KG1 (cell line): ENCODE measurements at regions not wholly inside any gene's neighbourhood (a gene's known extent, or its start where the extent isn't known, plus 50 kb on each side); places are given as distances from the start of the nearest gene placed in this dataset.

Experiments used
- DNase-seq: peaks from one replicate; lab custom pipeline; 2025; lab: John Stamatoyannopoulos, UW

DNA sequence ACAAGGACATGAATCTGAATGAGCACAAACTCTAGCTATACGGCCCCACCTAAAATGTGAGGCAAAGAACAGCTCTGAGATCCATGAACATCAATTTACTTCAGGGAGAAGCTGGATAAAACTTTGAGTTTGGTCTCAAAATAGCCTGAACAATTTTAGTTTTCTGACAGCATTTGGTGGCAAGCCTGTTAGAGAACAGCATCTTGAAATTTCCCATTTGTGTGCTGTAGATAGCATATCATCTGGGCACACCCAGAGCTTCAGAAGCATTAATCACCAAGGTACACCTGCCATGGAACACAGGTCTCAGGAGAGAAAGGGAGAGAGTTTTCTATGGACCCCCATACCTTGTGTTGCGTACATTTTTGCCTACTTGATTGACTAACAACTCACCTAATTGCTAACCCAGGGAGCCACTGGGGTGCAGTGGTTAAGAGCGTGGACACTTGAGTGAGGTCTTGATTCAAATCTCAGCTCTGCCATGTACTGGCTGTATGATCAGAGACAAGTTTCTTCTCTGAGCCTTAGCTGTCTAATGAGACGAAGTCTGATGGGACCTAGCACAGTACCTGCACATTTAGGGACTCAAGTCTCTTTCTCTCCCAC lies 264.9 kb downstream of the PIK3R1 start:
- DNase-seq = no peak

DNA sequence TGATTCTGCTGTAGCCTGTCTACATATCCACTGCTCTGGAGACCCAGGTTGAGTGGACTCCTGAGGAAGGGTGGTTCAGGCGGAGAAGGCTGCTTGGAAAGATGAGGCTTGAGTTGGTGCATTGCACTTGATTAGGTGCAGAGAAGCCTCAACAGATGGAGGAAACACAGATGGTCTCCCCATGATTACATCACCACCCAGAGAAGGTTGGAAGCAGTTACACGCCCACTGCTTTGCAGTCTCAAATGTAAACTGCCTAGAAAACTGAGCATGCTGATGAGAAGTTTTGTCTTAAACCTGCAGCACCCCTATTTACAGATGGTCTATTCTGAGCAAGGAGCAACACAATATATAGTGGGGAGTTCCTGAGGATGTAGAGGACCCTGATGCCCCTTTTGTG lies 266.6 kb downstream of the PIK3R1 start:
- DNase-seq = no peak

DNA sequence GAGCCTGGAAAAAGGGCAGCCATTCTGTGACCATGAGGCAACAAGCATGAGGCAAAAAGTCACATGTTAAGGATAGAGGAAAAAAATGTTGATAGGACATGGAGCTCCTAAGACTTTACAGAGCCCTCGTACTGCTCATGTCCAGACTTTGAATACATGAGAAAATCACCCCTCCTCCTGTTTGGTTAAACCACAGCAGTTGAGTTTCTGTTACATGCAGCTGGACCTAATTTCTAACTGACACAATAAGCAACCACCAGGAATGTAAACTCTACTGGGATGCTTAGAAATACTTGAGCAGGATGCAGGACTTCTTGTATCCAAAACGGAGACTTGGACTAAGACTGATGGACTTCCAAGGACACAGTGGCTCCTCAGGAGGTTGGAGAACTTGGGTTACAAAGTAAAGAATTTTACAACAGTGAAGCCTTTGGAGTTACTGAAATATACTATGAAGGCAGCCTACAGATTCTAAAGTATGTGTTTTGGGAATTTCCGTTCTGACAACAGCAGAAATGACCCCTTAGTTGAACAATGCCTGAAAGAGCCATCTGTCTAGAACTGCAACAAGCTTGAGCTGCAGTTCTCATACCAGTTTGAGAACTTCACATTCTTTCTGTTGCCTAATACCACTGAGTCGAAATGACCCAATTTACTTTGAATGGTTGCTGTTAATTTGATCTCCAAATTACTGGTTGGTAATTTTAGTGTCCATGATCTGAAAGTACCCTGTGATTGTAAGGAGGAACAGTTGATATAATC lies 268.9 kb downstream of the PIK3R1 start:
- no peak for DNase-seq

DNA sequence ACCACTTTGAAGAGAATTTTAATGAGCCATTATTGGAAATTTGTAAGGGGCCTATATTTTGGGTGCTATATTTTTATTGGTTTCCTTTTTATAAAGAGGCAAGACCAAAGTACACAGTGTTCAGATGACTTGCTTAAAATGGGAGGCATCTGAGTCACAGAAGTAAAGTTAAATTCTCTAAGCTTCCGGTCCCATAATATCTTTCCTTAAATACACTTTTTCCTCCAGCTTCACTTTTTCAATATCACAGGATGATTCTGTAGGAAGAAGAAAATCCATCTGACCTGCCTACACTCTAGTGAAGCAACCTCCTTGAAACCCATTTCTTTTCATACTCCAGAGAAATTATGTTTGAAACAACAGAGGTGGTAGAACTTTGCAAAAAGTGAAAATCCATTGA lies 274.0 kb downstream of the PIK3R1 start:
- no peak for DNase-seq

DNA sequence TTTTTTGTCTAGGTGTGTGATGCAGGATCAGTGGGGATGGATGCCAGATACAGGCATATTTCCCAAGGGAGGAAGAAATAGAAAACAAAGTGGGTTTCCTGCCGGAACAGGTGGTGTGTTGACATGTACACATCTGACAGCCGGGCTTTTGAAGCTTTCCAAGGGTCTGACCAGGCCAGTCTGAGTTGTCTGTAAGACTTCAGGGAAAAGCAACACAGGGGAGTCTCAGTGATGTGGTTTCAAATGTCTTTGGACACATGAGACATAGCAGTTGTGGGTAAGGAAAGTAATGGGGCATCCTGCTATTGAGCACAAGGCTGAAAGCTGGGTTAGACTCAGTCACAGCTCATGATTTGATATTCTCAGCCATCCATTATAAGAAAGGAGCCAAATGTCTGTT lies 274.9 kb downstream of the PIK3R1 start:
- DNase-seq = no peak

DNA sequence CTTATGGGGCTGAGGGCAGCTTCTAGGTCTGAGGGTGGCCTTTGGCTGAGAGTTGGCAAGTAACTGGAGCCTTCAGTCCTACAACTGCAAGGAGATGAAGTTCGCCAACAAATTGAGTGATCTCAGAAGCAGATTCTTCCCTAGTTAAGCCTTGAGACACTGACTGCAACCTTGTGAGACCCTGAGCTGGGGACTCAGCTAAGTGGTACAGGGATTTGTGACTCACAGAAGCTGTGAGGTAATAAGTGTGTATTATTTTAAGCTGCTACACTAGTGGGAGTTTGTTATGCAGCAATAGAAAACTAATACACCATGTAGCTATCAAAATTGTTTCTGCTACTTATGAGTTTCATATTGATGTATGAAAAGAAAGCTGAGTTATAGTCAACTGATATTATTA lies 279.2 kb downstream of the PIK3R1 start:
- no peak for DNase-seq

DNA sequence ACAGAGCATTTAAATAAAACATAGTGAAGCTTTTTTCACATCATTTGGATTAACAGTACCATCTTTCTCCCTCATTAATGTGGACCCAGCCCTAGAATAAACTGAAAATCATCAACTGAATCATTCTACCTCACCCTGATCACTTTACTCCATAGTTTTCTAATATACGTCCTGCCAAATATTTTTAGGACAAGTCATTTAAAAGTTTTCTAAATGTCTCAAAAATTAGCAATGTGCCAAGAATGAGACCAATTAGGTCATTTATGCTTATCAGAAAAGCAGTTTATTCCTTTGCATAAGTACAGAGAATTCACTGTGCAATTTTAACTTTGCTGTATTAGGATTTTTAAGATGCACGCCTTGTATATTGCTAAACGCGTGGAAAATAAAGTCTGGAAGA lies 284.4 kb downstream of the PIK3R1 start:
- no peak for DNase-seq

DNA sequence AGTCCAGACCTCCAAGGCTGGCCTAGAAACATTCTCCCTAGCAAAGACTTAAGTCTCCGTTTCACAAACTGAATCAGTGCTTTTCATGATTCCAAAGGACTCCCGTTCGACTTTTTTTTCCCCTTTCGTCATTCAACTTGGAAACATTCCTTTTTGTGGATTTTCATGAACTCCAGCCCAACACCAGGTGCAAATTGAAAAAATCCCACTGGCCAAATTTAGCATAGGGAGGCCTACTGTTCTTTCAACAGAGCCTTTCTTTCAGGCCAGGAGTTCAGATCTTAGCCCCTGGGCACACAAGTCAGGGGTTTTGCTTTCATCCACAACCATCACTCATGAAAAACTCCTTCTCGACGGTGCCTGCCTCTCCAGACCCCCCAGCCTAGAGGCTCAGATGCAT lies 285.3 kb downstream of the PIK3R1 start:
- DNase-seq = no peak

DNA sequence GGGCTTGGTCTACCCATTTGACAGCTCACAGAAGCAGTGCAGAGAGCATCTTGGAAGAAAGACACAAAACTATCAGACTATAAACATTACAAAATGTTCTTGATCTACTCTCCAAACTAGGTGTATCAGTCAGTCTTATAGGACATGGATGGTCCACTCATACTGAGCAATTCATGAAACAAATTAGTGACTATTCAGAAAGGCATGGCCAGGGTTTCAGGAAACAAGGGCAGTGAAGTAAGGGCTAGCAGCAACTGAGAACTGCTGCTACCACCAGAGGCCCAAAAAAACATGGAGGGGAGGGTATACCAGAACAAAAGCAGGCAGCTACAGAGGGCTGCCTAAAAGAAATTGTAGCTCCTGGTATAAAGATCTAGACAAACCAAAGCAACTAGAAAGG lies 287.0 kb downstream of the PIK3R1 start:
- no peak for DNase-seq

DNA sequence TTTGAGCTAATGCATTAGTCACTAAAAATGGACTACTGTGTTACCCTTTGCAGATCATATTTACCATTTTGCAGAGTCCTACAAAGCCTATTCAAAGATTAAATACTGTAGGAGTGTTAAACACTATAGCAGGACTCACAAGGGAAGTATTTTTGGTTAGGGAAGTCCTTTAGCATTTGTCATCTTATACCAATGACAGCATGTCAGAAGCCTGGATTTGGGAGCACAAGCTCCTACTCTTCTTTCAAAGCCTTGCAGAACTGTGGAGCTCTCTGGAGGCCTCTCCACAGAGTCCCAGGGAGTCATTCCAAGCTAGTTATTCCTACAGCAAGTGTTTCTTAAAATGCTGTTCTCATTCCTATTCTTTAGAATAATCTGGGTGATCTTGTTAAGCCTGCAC lies 288.8 kb downstream of the PIK3R1 start:
- DNase-seq = no peak

DNA sequence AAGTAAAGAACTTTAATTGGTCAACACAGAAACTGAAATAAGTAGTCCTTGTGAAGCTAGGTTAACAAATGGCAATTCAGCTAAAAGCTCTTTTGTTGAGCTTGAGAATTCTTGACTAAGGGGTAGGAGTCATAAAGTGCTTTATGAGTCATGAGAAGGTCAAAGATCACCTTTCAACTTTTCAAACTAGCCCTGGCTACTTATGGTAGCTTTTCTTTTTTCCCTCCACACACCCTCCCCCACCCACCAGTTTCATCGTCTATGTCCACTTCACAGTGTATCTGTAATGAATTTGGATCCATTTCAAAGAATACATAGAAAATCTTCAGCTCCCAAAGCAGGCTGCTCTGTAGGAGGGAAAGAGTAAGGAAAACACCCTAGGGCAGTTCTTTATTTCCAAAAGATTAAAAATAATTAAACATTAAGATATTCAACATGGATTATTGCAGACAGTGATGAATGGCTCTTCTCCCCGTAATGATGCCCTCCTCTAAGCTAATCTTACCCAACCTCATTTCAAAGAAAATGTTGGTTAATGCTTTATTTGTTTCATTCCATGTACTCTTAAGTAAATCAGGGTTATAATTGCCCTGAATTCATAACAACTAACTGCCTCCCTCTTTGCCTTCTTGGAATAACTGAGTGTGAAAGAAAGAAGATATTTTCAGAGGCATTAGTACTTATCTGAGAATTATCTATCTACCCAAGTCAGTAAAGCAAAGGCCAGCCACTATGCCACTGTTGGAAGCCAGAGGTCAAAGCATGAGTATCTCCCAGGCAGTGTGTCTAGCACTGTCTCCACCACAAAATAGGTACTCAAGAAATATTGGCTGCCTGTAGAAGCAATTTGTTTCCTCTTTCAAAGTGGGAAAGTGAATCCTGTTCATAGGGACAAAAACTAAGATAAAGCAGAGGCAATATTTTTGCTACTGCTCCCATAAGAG lies 290.6 kb downstream of the PIK3R1 start:
- DNase-seq = no peak

DNA sequence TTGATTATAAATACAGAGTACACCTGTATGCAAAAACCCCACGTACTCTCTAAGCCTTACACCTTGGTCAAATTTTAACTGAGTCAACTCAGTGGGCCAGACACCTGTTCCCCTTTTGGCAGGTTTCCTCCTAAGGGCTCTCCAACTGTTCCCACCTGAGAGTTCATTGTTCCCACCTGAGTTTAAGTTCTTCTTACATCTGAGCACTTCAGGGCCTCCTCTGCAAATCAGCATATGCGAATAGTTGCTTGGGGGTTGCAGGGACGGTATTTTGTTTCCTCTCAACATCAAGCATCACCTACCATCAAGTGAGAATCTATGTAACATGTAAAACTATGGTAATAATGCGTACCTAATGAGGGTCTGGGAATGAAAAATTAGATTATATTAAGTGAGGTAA lies 300.0 kb downstream of the PIK3R1 start:
- no peak for DNase-seq

DNA sequence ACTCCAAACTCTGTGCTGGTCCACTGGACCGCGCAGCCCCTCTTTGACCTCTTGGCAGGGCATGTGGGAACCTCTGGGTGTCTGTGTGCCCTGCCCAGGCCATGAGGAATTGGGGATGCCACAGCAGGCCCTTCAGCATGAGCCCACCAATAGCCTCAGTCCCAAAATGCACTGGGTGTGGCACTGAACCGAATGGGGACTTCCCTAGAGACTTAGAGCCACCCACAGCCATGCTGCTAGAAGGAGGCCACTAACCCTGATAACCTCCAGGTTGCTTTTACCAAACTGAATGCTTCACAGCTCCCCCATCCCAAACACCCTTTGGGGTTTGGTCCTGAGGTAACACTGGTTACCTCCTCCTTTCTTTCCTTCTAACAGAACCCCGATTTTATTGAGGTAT lies 302.7 kb downstream of the PIK3R1 start:
- no peak for DNase-seq

DNA sequence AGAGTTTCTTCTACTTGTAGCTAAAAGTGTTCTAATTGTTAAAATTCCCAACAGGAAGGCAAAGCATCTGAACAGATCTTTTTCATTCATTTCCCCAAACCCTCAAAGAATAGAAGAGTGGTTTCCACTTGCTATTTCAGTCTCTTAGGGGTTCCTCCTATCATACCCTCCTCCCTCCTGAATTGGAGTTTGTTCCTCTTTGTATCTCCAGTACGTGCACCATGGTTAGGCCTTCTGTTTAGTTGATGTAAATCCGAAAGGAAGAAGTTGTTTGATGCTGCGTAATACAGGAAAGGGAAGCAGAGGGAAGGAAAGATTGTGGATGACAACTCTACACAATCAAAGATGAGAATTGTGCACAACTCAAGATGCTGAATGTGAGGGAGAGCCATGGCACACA lies 303.6 kb downstream of the PIK3R1 start:
- peak; percentile 37 for DNase-seq

DNA sequence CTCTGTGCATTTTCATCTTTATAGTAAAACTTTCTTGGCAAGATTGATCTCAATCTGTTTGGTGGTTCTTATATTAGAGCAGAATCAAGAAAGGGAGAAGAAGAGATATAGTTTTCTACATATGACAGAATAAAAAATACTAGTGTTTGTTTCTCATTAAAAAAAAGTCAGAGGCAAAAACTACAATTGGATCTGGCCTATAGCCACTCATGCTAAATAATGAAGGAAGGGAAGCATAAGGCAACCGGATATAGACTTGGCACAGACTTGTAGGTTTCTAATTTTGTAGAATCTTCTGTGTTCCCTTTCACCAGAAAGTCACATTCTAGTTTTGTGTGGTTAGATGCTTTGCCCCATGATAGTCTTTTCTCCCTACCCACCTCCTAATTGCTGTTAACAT lies 306.2 kb downstream of the PIK3R1 start:
- DNase-seq = no peak

DNA sequence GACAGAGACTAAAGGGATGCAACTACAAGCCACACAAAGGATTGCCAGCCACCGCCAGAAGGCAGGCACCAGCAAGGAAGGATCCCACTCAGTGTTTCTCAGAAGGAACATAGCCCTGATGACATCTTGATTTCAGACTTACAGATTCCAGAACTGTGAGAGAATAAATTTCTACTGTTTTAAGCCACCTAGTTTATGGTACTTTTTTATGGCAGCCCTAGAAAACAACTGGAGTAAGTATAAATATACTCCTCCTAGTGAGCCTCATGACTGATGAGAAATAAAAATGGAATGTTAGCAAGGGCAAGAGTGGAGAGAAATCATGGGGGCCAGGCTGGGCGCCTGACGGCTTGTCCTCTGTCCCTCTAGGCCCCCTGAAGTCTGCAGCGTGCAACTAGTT lies 307.3 kb downstream of the PIK3R1 start:
- no peak for DNase-seq

DNA sequence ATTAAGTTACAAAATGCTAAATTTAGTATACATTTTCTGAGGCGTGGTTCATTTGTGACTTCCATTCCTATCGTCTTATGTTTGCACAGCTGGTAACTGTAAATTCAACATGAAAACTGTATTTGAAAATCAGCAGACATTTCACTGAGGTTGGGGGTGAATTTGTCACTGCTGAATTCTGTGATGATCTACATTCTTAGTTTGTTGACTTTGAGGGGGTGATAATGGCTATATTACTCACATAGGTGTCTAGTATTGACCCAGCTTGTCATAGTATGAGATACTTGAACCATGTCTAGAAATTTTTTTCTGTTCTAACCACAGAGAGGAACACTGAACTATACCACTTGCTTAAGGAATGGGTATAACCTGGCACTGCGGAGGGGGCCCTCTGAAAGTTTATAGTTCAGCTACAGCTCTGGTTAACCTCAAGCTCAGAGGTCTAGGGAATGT lies 313.3 kb downstream of the PIK3R1 start:
- DNase-seq = no peak

DNA sequence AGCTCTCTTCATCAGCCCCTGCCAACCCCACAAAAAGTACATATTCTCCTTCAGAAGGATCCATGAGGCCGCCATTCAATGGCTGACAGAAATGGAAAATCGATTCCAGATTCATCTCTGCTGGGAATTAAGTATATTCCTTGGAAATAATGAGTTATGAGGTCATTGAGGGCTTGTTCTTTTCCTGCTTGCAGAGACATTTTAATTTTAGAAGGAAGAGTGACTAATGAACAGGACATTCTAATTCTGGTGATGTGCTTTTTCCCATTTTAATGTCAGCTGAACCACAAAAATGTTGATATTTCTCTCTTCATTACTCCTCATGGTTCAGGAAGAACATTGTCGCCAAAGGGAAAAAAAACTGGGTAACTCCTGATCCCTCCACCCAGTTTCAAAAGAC lies 314.0 kb downstream of the PIK3R1 start:
- DNase-seq = no peak

DNA sequence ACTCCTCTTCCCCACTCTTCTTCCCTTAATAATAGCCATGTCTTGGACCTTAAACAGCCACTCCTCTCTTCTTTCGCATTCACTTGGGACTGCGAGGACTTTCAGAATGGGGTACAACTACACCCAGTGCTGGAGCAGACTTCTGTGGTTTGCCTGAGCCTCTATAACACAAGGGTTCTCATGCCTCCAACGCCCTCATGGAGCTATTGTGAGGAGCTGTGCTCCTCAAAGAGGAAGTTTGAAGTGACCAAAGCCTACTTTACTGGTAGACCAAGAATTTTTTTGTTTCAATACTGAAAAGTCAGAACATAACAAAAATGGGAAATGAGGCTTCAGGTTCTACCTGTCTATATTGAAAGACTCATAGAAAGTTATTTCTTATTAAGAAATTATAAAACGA lies 316.4 kb downstream of the PIK3R1 start:
- DNase-seq = no peak

DNA sequence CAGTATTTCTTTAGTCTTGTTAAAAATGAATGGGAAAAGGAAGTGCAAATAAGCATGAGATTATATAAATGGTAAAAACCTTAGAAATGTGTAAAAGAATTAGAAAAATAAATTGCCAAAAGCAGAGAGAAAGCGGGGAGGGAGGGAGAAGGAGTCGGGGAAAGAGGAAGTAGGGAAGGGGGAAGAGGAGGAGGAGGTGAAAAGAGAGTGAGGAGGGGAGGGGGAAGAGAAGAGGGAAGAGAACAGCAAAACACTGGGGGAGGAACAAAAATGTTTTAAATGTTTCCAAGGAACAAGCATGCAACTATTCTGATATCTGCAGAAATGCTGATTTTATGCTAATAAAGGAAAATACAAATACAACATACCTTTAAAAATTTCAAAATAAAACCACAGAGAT lies 317.5 kb downstream of the PIK3R1 start:
- no peak for DNase-seq

DNA sequence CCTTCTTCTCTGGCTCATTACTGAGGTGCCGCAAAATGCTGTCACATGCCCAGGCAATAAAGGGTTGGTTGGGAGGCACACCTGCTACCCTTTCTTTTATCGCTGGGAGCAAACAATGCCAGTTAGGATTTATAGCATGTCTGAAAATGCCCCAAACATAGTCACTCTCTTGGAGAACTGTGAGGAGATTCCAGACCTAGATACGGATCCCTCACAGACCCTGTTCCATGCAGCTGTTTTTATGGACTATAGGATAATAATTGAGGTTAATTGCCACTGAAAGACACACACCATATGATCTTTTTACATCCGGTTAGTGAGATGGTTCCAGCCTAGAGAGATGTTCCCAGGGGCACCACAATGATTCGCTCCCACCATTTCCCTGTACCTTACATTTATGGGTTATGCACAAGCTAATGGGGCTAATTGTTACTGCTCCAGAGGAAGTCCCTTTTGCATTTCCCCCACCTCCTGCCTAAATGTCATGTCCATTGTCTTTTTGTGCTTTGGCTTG lies 318.1 kb downstream of the PIK3R1 start:
- DNase-seq = no peak

DNA sequence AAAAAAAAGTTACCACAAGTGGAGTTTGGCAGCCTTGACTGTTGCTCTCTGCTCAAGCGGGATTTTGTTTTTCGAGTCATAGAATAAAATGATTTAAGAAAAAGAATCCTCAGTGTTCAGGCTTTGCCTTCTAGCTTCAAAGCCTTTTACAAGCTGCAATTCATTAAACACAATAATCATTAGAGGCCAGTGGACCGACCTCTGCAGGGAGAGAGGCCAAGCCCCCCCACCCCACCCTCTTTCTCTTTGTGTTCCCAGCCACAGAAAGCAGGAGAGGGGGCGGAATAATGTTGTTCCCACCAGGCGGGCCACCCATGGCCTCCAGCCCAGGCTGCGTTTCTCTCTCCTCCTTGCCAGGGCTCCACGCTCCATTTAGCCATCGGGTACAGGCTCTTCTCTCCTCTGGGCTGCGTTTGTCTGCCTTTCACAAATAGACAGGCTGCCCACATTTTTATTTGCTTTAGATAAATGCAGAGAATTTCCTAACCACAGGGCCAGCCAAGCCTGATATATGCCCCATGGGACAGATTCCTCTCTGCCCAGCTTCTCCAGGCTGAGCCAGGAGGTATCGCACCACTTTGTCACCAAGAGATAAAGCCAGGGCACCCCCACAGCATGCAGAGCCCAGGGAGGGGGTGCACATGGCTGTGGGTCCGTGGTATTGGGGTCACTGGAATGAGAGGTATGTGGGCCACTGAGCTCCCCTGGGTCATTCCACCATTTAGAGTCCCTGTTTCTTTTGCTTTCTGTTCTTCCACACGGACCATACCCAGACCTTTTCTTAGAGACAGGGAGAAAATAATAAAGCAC lies 318.8 kb downstream of the PIK3R1 start:
- DNase-seq = no peak
